ENCODE measurements at regions not wholly inside any gene's neighbourhood (a gene's known extent, or its start where the extent isn't known, plus 50 kb on each side); places are given as distances from the start of the nearest gene placed in this dataset.

DNA sequence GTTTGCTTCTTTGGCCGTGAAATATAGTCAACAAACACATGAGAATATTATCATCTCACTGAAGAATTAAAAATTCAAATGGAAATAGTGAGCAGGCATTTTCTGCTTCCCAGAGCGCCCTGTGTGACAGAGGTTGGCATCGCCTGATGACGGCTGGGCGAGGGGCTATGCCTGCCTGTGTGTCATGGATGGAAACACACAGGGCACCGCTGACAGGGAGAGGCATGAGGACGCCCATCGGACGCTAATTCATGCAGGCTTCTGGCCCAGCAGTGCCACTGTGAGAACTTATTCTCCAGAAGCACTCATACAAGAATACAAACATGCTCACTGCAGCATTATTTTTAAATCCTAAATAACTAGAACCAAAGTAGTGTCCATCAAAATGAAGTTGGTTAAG is 61.4 kb upstream of the OTOS start:
- DNase-seq (no peak), ATAC-seq (no peak)
- intact Hi-C loops (cut with DNase I), result no loop called here
- Histone ChIP-seq H3K27ac (no peak overlapping the region), H3K4me3 (no peak overlapping the region), H3K4me1 (peaks cover 11% of the 10 kb centered on the region), H3K27me3 (ENCODE audit: insufficient read depth in 3 of 3, low read length in 2 of 3) (no peaks in the 10 kb centered on the region), H3K9me3 (no peaks in the 10 kb centered on the region), H3K36me3 (ENCODE audit: insufficient read depth in 1 of 2, low read depth in 1 of 2) (no peaks in the 10 kb centered on the region)
- WGBS, 3 donors, result 85 to 90% (median 89%) methylated on average over 9 of the region's 9 CpGs
- TF ChIP-seq, protein P1, sequence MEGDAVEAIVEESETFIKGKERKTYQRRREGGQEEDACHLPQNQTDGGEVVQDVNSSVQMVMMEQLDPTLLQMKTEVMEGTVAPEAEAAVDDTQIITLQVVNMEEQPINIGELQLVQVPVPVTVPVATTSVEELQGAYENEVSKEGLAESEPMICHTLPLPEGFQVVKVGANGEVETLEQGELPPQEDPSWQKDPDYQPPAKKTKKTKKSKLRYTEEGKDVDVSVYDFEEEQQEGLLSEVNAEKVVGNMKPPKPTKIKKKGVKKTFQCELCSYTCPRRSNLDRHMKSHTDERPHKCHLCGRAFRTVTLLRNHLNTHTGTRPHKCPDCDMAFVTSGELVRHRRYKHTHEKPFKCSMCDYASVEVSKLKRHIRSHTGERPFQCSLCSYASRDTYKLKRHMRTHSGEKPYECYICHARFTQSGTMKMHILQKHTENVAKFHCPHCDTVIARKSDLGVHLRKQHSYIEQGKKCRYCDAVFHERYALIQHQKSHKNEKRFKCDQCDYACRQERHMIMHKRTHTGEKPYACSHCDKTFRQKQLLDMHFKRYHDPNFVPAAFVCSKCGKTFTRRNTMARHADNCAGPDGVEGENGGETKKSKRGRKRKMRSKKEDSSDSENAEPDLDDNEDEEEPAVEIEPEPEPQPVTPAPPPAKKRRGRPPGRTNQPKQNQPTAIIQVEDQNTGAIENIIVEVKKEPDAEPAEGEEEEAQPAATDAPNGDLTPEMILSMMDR (IDR thresholded peaks at IDR 0.05), result no peak

DNA sequence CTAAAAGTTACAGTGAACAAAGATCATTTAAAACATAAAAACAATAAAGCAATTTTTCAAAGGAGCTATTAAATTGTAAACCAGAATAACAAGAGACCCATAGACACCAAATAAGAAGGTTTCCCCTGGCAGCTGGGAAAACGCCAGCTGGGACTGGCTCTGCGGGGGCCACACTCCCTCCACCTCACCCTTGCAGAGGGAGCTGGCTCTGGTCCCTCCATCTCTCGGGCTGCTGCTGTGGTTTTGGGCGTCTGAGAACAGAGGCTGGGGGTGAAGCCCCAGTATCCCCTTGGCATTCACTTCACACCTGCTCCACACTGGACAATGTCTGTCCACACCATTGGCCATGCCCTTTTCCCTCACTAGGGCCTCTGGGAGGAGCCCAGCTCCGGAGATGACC is 62.1 kb upstream of the OTOS start:
- 67 to 71% (median 68%) methylated on average over 5 of the region's 5 CpGs for WGBS, 3 donors
- ATAC-seq (no peak), DNase-seq (no peak)
- Histone ChIP-seq H3K27ac (no peak overlapping the region), H3K27me3 (ENCODE audit: insufficient read depth in 3 of 3, low read length in 2 of 3) (no peaks in the 10 kb centered on the region), H3K9me3 (no peaks in the 10 kb centered on the region), H3K36me3 (ENCODE audit: insufficient read depth in 1 of 2, low read depth in 1 of 2) (no peaks in the 10 kb centered on the region), H3K4me3 (no peak overlapping the region), H3K4me1 (peaks cover 11% of the 10 kb centered on the region)
- TF ChIP-seq, protein P1 (IDR thresholded peaks at IDR 0.05), result no peak
- intact Hi-C loops (cut with DNase I), result no loop called here

DNA sequence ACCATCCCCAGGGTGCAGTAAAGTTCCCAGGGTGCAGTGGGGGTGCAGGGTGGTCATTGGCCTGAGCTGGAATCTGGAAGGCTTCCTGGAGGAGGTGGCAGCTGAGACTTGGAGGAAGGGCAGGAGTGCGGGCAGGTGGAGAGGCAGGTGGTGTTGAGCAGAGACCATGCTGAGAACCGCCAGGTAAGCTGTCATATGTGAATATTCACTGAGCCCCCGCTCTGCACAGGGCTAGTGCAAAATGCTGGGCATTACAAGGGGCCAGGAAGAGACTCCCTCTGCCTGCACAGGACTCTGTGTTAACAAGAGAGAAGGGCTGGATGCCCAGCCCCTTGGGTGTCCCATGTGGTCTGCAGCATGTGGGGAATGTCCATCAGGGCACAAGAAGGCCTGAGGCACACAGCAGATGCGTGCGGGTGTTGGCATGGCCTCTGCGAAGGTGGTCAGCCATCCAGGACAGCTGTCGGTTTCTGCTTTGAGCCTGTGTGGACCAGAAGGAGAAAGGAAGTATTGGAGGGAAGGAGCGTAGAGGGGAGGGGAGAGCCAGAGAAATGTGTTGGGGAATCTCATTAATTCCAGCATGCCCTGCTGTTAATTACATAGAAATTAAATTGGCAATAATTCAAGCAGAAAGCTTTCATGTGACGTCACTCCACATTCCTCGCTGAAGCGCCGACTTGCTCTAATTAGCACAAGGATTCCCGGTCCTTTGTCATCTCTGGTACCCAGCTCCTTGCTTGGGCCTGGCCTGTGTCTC is 62.8 kb upstream of the OTOS start:
- no peak for DNase-seq
- 55 to 59% (median 58%) methylated on average over 13 of the region's 13 CpGs for WGBS, 3 donors
- no peak overlapping the region for H3K27ac ChIP-seq

DNA sequence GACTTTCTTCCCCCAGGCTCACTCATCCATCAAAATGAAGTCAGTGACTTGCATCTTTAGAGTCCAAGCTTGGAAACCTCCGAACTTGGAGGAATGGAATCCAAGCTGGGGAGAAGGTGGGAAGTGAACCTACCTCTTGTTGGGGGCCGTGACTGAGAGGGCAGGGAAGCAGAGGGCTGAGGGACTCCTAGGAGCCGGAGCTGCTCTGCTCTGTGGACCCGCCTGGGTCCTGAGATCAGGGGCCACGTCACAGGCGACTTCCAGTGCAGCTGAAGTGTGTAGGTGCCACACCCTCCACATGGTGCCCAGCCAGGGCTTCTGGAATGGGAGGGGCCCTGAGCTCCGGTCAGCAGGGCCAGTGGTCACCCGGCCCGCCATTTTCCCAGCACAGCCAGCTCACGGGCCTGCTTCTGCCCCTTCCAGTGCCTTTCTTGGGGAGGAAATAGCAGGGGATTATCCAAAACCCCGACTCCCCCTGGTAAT is 63.4 kb upstream of the OTOS start:
- Histone ChIP-seq H3K27ac (no peak overlapping the region), H3K4me3 (no peak overlapping the region), H3K36me3 (ENCODE audit: insufficient read depth in 1 of 2, low read depth in 1 of 2) (no peaks in the 10 kb centered on the region), H3K9me3 (no peaks in the 10 kb centered on the region), H3K4me1 (peaks cover 11% of the 10 kb centered on the region), H3K27me3 (ENCODE audit: insufficient read depth in 3 of 3, low read length in 2 of 3) (no peaks in the 10 kb centered on the region)
- TF ChIP-seq, protein P1 (IDR thresholded peaks at IDR 0.05), result no peak
- intact Hi-C loops (cut with DNase I), result no loop called here
- WGBS, 3 donors, result 79 to 86% (median 82%) methylated on average over 11 of the region's 11 CpGs
- no peak for DNase-seq
- no peak for ATAC-seq

More for the DNA sequence above, 62.8 kb upstream of the OTOS start:
- H3K36me3 ChIP-seq (ENCODE audit: insufficient read depth in 1 of 2, low read depth in 1 of 2), result no peaks in the 10 kb centered on the region
- H3K4me3 ChIP-seq, result no peak overlapping the region
- ATAC-seq, result no peak
- H3K4me1 ChIP-seq, result peaks cover 11% of the 10 kb centered on the region
- no peaks in the 10 kb centered on the region for H3K9me3 ChIP-seq
- intact Hi-C loops (cut with DNase I), result no loop called here
- TF ChIP-seq, protein P1 (IDR thresholded peaks at IDR 0.05), result no peak
- H3K27me3 ChIP-seq (ENCODE audit: insufficient read depth in 3 of 3, low read length in 2 of 3), result no peaks in the 10 kb centered on the region
